ENCODE measurements at regions not wholly inside any gene's neighbourhood (a gene's known extent, or its start where the extent isn't known, plus 50 kb on each side); places are given as distances from the start of the nearest gene placed in this dataset.

GRCh38 chr15:38895326-38896255 lies 331.0 kb upstream of the RASGRP1 start:
- no peak for DNase-seq

- no peak for DNase-seq
These were observed 332.0 kb upstream of the RASGRP1 start for GRCh38 chr15:38896647-38897046.

GRCh38 chr15:38897551-38897950 lies 332.9 kb upstream of the RASGRP1 start:
- DNase-seq: no peak

- no peak for DNase-seq
These were observed 333.6 kb upstream of the RASGRP1 start for GRCh38 chr15:38898236-38898635.

GRCh38 chr15:38899300-38899699 lies 334.7 kb upstream of the RASGRP1 start:
- no peak for DNase-seq

GRCh38 chr15:38904298-38904697 lies 339.7 kb upstream of the RASGRP1 start:
- no peak for DNase-seq

- DNase-seq: no peak
These were observed 341.0 kb upstream of the RASGRP1 start for GRCh38 chr15:38905632-38906031.

GRCh38 chr15:38920966-38921365 lies 356.4 kb upstream of the RASGRP1 start:
- no peak for DNase-seq

GRCh38 chr15:38921471-38921870 lies 356.9 kb upstream of the RASGRP1 start:
- DNase-seq: no peak

- DNase-seq: no peak
These were observed 363.8 kb upstream of the RASGRP1 start for GRCh38 chr15:38928431-38928830.

GRCh38 chr15:38930851-38931572 lies 366.4 kb upstream of the RASGRP1 start:
- DNase-seq: no peak

GRCh38 chr15:38941399-38941953 lies 376.9 kb upstream of the RASGRP1 start:
- no peak for DNase-seq

- no peak for DNase-seq
These were observed 379.9 kb upstream of the RASGRP1 start for GRCh38 chr15:38944536-38944935.

- DNase-seq: no peak
These were observed 381.1 kb upstream of the RASGRP1 start for GRCh38 chr15:38945551-38946298.

GRCh38 chr15:38954090-38954489 lies 389.5 kb upstream of the RASGRP1 start:
- no peak for DNase-seq

- no peak for DNase-seq
These were observed 396.8 kb upstream of the RASGRP1 start for GRCh38 chr15:38961456-38961855.

GRCh38 chr15:38961931-38962330 lies 397.3 kb upstream of the RASGRP1 start:
- no peak for DNase-seq

- no peak for DNase-seq
These were observed 408.2 kb upstream of the RASGRP1 start for GRCh38 chr15:38972831-38973230.

- no peak for DNase-seq
These were observed 410.8 kb upstream of the RASGRP1 start for GRCh38 chr15:38975282-38975990.

- no peak for DNase-seq
These were observed 426.5 kb upstream of the RASGRP1 start for GRCh38 chr15:38991126-38991525.

- DNase-seq: no peak
These were observed 427.1 kb upstream of the RASGRP1 start for GRCh38 chr15:38991701-38992100.

- no peak for DNase-seq
These were observed 427.9 kb upstream of the RASGRP1 start for GRCh38 chr15:38992506-38992905.

Measured in activated CD8-positive, alpha-beta memory T cell treated with anti-CD3 and anti-CD28 coated beads, Interleukin-2, amount 50 U/mL, for 48 hours (primary cell).